ENCODE measurements at regions not wholly inside any gene's neighbourhood (a gene's known extent, or its start where the extent isn't known, plus 50 kb on each side); places are given as distances from the start of the nearest gene placed in this dataset.

GRCh38 chr4:152162331-152162697 is 373.6 kb downstream of the FBXW7 start:
- CTCF ChIA-PET, result no interaction called here
- Mint-ChIP-seq H3K27ac (ENCODE audit: low read depth, unreplicated experiment) (no peak overlapping the region), H3K9me3 (ENCODE audit: unreplicated experiment) (no peaks in the 10 kb centered on the region)

GRCh38 chr4:152161676-152162330 is 374.1 kb downstream of the FBXW7 start:
- Mint-ChIP-seq H3K36me3 (ENCODE audit: insufficient read depth, unreplicated experiment) (no peaks in the 10 kb centered on the region), H3K4me1 (ENCODE audit: insufficient read depth, unreplicated experiment) (no peaks in the 10 kb centered on the region), H3K27me3 (ENCODE audit: insufficient read depth, unreplicated experiment) (peaks cover 12% of the 10 kb centered on the region), H3K4me3 (ENCODE audit: unreplicated experiment) (no peak overlapping the region), H3K27ac (ENCODE audit: low read depth, unreplicated experiment) (no peak overlapping the region), H3K9me3 (ENCODE audit: unreplicated experiment) (no peaks in the 10 kb centered on the region)
- no peak for TF ChIP-seq CTCF (IDR thresholded peaks at IDR 0.05; ENCODE audit: unreplicated experiment)
- intact Hi-C loops (cut with micrococcal nuclease), result no loop called here
- DNase-seq (ENCODE audit: unreplicated experiment), result peak; percentile 6
- ChIA-PET POLR2A (no interaction called here), CTCF (interaction anchor here (1.0 kb wide), 1 partner anchor 20 kb away, joined by 4 read pairs; no protein-coding TSS in a partner anchor)
- no TSS peak for BruUV-seq (replicated peaks)

More at GRCh38 chr4:152162331-152162697, 373.6 kb downstream of the FBXW7 start:
- peaks cover 12% of the 10 kb centered on the region for H3K27me3 Mint-ChIP-seq (ENCODE audit: insufficient read depth, unreplicated experiment)
- intact Hi-C loops (cut with micrococcal nuclease), result no loop called here
- BruUV-seq (replicated peaks), result no TSS peak
- no peak overlapping the region for H3K4me3 Mint-ChIP-seq (ENCODE audit: unreplicated experiment)
- POLR2A ChIA-PET, result interaction anchor here (0.6 kb wide), 1 partner anchor 126 kb away, joined by 3 read pairs; no protein-coding TSS in a partner anchor
- DNase-seq (ENCODE audit: unreplicated experiment), result no peak
- no peak for TF ChIP-seq CTCF (IDR thresholded peaks at IDR 0.05; ENCODE audit: unreplicated experiment)
- no peaks in the 10 kb centered on the region for H3K36me3 Mint-ChIP-seq (ENCODE audit: insufficient read depth, unreplicated experiment)
- H3K4me1 Mint-ChIP-seq (ENCODE audit: insufficient read depth, unreplicated experiment), result no peaks in the 10 kb centered on the region

- no peak overlapping the region for H3K27ac Mint-ChIP-seq (ENCODE audit: low read depth, unreplicated experiment)
- no TSS peak for BruUV-seq (replicated peaks)
- H3K9me3 Mint-ChIP-seq (ENCODE audit: unreplicated experiment), result no peaks in the 10 kb centered on the region
- ChIA-PET POLR2A (no interaction called here), CTCF (interaction anchor here (1.0 kb wide), 1 partner anchor 19 kb away, joined by 4 read pairs; no protein-coding TSS in a partner anchor)
- no peaks in the 10 kb centered on the region for H3K4me1 Mint-ChIP-seq (ENCODE audit: insufficient read depth, unreplicated experiment)
- peaks cover 12% of the 10 kb centered on the region for H3K27me3 Mint-ChIP-seq (ENCODE audit: insufficient read depth, unreplicated experiment)
- TF ChIP-seq CTCF (IDR thresholded peaks at IDR 0.05; ENCODE audit: unreplicated experiment), result no peak
- H3K4me3 Mint-ChIP-seq (ENCODE audit: unreplicated experiment), result no peak overlapping the region
- DNase-seq (ENCODE audit: unreplicated experiment), result no peak
- intact Hi-C loops (cut with micrococcal nuclease), result no loop called here
- H3K36me3 Mint-ChIP-seq (ENCODE audit: insufficient read depth, unreplicated experiment), result no peaks in the 10 kb centered on the region
Observed at GRCh38 chr4:152160225-152160800, 375.6 kb downstream of the FBXW7 start.

- BruUV-seq (replicated peaks), result no TSS peak
- POLR2A ChIA-PET, result no interaction called here
- Mint-ChIP-seq H3K27ac (ENCODE audit: low read depth, unreplicated experiment) (no peak overlapping the region), H3K4me3 (ENCODE audit: unreplicated experiment) (no peak overlapping the region), H3K36me3 (ENCODE audit: insufficient read depth, unreplicated experiment) (no peaks in the 10 kb centered on the region), H3K4me1 (ENCODE audit: insufficient read depth, unreplicated experiment) (no peaks in the 10 kb centered on the region), H3K27me3 (ENCODE audit: insufficient read depth, unreplicated experiment) (peaks cover 12% of the 10 kb centered on the region), H3K9me3 (ENCODE audit: unreplicated experiment) (no peaks in the 10 kb centered on the region)
- CTCF ChIA-PET, result no interaction called here
- TF ChIP-seq CTCF (IDR thresholded peaks at IDR 0.05; ENCODE audit: unreplicated experiment), result no peak
- DNase-seq (ENCODE audit: unreplicated experiment), result no peak
- intact Hi-C loops (cut with micrococcal nuclease), result loop anchor here (10.0 kb wide), 1 partner anchor 115 kb away; no protein-coding TSS in a partner anchor
Observed at GRCh38 chr4:152159773-152160172, 376.1 kb downstream of the FBXW7 start.

Data from MCF 10A (cell line).